DMS53 treated with DMSO at 0.1 percent for 48 hours (cell line): ENCODE measurements at regions not wholly inside any gene's neighbourhood (a gene's known extent, or its start where the extent isn't known, plus 50 kb on each side); places are given as distances from the start of the nearest gene placed in this dataset.

Experiments used
- DNase-seq: peaks from one replicate; lab custom pipeline; 2025; ENCODE audit not compliant: unreplicated experiment; lab: John Stamatoyannopoulos, UW

DNA sequence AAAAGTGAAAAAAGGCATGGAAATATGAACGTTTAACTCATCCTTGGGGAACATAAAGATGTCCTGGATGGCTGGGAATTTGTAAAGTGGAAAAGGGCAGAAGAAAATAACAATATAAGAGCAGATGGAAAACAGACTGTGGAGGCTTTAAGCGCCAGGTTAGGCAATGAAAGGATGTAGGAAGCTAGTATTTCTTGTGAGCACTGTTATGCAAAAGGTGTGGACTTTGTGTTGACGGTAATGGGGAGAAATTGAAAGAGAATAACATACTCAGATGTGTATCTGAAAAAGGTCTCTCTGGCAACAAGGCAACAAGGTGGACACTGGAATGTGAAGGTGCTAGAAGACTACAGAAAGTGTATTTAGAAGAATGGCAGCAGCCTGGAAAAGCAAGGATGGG is 411.8 kb downstream of the PLPP3 start:
- DNase-seq = no peak

DNA sequence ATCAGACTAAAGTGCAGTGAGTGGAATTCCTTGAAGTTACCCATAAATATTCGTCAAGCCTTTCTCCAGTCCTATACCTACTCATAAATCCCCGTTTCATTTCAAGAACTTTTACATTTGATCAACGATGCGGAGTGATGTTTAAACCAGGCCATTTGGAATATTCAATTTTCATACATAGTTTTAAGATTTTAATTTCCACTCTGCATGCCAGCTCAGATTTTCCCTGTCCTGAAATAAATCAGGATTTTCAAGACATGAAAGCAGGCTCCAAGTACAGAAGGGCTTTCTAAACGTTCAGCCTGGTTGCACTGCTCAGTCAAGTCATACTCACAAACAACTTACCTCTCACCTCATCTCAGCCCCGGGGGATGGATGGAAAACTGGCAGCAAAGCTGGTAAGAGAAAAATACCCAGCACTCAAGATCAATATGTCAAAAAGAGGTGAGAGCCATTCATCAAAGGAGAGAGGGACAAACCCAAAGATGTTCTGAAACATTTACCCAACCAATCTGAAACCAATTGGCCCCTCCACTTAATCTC is 418.5 kb downstream of the PLPP3 start:
- DNase-seq = no peak

DNA sequence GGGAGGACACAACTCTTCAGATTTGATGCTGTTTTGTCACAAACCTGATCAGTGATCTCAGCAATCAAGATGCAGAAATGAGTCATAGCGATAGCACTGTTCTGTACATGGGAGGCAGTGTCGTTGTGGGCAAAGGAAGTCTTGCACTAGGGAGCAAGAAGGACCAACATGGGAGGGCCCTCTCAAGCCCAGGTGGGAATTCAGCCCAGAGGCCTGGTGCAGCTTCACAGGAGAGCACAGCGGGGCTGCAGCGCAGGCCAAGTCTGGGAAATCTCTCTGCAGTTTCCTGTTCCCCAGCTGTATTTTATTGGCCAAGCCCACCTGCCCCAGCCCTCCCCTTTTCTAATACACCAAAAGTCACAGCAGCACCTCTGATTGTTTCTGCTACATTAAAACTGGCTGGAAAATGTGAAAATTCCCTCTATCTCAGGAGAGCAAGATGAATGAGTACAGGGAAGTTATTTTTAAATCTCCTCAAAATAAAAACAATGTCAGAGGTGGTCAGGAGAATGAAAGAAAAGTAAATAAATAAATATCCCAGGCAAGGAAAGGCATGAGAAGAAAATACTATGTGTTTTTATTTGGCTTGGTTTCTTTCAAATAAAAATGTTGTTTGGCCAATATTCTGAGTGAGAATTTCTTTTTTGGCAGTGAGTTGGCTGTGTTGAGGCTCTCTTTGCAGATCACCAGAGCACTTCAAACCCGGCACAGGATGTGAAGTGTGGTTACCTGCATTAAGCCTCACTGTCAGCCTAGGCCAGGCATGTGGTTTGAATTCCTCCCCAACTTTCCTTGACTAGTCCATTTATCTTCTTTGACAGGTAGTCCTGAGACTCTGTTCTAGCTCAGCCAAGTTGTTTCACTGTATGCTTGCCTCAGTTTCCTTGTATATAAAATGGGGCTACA is 422.1 kb downstream of the PLPP3 start:
- no peak for DNase-seq

DNA sequence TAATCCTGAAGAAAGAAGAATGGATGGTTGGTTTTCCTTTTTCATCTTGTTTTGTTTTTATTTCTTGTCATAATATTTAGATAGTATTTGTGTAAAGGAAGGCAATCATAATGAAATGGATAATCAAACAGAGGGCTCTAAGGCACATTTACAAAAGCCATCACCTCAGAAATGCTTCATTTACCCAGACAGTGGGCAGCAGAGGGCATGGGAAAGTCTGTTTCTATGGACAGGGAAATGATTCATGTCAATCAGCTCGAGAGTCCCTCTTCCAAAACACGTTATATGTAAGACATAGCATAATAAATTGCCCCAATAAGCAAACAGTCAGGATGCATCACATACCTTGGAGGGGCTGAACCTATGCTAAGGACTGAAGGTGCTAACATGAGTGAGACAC is 426.1 kb downstream of the PLPP3 start:
- no peak for DNase-seq

DNA sequence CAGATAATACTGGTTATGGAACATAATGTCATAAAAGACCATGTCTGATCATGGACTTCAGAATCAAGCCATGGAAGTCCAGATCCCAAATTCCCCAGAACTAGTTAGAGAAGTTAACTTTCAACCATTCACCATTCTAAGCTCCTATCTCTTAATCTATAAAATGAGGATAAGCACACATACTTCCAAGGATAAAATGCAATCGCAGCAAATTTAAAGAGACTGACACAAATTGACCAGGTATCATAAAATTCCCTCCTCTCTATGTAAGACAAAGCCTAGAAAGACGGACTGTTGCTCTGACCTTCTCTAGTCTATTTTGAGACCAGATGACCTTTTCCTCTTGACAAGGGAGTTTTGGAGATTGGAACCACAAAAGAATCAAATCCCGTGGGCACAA is 426.7 kb downstream of the PLPP3 start:
- no peak for DNase-seq

DNA sequence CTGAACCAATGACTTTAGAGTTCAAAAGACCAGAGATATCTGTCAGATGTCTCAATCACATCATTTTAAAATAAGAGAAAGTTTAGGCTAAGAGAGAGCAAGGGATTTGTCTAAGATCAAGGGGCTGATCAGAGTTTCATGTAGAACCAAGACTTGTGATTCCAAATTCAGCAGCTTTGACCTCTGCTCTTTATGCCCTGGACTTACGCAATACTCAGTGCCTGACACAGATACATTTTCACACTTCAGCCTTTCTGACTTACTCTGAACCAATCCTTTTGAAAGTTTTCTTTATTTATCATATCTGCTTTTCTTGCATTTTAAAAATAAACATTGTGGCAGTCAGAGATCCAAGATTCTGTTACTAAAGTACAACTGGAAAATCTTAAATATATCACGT is 428.0 kb downstream of the PLPP3 start:
- no peak for DNase-seq

DNA sequence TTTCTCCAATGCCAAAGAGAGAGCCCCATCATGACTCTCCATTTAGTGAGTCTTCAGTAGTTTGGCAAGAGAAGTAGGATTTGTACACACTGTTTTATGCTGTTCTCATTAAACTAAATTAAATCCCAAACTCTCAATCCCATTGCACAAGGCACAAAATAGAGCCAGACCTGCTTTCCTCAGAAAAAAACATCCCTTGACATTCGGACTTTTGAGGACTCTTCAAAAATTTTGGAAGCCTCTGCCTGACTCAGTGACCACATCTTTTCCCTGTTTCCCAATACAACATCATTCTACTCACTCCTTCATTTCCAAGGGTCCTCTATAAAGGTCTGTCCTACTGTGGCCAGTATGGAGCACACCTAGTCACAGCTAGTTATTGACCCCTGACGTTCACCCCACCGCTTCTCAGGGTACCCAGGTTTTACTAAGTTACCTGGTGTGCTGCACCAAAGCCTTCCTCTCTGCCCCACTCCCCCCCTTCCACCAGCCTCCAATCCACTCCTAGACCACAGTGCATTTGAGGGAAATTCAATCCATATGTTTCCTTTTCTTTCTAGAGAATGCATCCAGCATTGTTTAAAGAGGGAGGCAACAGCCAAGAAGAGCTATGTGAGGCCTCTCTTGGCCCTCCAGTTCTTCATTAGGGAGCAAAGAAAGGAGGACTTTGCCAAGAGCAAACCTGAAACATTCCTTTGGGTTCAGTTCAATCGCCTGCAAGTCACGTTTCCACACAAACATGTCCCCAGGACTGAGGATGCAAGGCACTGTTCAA is 428.7 kb downstream of the PLPP3 start:
- no peak for DNase-seq

DNA sequence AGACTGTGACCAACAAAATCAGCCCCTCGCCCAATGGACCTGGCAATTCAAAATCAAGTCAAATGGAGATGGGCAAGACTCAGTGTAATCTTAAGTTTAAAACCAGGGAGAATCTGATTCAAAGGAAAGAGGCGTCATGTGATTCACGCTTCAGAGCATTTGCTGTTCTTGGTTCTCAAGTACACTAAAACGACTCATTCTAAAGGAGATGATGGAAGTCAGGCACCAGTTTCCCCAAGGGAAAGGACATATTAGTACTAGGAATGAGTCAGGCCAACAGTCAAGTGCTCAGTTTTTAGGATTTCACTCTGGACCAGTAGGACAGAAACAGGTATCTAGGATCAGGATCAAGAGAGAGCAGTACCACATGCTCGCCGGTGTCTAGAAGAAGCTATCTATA is 429.6 kb downstream of the PLPP3 start:
- DNase-seq = no peak

DNA sequence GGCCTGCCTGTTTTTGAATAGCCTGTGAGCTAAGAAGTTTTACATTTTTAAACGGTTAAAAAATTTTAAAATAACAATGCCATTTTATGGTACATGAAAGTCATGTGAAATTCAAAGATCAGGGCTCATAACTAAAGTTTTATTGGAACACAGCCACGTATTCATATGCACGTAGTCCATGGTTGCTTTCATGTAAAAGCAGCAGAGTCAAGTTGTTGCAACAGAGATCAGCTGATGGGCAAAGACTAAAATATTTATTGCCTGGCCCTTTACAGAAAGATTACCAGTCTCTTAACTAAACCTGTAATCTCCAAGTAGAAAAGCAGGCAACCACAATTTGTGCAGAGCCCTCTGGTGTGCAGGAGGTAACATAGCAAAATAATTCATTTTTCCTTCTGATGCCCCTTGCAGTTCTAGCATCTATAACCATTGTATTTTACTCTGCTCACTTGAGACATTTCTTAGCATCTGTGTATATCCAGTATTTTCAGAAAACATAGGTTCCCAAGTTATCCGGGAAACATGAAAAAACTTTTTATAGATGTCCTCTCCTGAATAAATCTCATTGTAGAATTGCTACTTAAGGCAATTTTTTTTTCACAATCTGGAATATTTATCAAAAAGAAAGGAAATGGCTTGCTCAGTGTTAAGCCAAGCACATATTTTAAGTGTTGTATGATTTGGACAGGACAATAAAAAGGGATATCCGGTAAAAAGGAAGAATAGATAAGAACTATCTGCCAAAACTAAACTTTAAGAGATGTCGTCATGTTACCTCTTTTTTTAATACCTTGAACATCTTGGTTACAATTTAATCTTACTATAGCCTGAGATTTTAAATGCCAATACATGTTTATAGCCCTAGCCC is 430.8 kb downstream of the PLPP3 start:
- DNase-seq = no peak

DNA sequence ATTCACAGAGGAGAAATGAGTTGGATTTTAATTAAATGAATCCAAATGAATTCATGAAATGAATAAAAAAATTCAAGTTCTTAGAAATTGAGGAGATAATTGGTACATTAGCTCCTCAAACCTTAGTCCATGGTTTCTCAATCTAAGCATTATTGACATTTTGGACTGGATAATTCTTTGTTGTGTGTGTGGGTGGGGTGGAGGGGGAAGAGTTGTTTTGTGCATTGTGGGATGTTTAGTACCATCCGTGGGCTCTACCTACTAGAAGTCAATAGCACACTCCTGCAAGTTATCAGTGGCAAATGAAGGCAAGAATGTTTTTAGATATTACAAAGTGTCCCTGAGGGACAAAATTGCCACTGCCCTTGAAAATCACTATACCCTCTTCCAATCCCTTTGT is 431.9 kb downstream of the PLPP3 start:
- no peak for DNase-seq

DNA sequence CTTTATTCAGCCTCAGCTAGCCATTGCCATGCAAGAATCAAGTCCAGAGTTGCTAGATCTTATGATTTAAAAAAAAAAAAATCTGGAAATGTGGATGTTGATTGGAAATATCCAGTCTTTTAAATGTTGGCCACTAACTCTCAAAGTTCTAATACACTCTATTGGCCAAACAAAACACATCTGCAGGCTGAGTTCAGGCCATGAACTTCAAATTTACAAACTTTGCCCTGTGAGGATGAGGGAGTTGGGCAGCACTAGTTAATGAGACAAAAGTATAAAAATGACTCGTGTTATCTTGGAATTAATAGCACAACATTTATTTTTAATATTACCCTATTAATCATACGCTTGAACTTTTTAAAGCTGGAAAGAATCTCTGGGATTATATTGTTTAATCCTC is 432.3 kb downstream of the PLPP3 start:
- no peak for DNase-seq

DNA sequence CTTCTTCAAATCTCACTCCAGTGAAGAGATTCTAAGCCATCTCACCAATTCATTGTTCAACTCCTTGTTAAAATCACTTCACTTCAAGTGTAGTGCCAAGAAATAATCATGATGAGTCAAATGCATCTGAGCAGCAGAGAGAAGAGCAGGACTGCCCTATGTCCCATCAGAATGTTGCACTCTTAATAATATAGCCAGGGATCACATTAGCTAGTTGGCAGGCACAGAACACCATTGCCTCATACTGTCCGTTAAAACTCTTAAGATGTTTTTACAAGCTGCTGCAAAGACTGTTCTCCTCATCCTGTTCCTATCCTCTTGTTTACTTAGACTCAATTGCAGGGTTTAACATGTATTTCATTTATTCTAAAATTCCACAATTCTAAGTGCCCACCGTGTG is 432.9 kb downstream of the PLPP3 start:
- DNase-seq = no peak

DNA sequence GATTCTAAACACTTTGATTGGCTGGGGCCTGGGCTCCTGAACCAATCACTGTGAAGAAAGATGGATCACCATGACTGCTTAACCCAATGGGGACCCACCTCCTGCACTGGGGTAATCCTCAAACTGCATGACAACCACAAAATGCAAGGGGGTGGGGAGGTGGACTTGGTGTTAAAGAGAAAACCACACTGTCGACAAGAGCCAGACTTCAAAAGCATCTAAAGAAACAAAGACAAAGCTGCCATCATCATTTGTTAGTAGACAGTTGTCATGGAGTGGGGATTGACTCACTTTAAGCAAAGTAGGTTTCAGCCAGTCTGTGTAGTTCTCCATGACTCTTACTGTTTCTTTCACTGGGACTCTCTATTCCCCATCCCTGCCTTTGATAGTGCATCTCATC is 433.8 kb downstream of the PLPP3 start:
- no peak for DNase-seq

DNA sequence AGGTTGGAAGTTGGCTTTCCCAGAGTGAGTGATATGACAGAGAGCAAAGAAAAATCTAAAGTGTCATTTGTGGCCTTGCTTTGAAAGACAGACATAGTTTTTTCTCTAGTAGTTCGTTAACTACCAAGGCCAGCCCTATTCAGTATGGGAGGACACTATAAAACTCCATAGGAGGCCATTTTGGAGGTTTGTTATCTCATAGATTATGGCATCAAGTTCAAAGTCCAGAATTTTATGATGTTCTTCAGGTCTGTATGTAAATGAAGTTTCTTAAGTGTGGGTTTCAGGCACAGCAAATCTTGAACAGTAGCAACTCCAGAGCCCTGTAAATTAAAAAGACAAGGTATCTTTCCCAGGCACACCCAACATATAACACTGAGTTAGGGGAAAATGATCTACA is 437.1 kb downstream of the PLPP3 start:
- DNase-seq = no peak

DNA sequence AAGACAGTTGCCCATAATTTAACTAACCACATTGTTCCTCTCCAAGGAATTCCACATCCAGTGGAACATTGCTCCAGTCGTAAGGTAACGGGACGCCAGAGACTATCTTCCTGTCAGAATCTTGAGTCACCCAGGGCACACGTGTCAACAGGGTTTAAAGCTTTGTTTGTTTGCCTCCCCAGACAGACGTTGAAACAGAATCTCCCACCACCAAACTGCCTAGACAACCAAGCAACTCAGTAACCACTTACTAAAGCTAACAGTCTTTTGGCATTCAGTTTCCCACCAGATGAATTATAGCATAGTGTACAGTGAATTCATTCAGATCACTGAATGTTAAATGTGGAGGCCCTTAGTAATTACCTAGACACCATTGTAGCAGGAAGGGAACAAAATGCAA is 439.5 kb downstream of the PLPP3 start:
- no peak for DNase-seq

DNA sequence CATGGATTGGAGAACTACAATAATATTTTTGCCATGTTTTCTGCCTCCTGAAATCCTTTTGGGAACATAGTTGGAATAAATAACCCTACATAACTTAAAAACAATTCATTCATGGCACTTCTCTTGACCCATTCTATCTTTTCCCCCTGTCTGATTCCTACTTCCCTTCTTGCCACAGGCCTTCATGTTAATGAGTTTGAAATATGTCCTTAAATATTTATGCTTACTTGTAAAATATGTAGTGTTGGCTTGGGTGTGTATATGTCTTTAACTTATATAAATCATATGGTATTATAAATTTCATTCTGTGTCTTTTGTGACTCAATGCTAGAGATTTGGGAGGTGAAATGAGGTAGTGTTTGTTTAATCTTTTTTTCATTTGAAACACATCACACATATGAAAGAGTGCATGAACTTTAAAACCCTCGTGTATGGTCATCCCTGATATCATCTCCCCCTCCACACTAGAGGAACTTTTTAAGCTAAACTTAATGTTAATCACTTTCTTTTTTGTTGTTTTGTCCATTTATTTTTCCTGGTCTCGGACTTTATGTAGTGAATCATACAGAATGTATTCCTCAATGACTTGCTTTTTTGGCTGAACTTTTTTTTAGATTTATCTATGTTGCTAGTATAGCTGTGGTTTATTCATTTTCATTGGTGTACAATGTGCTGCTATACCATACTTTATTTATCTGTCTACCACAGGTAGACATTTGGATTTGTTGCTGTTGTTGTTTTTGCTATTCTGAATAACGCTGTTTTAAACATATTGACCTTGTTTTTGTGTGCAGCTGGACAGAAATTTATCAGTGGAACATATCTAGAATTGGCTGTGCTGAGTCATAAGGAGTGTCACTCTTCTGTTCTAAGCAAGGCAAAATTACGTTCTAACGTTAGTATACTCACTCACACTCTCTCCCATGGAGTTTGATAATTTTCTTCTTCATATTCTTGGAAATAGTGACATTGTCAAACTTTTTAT is 441.6 kb downstream of the PLPP3 start:
- no peak for DNase-seq

DNA sequence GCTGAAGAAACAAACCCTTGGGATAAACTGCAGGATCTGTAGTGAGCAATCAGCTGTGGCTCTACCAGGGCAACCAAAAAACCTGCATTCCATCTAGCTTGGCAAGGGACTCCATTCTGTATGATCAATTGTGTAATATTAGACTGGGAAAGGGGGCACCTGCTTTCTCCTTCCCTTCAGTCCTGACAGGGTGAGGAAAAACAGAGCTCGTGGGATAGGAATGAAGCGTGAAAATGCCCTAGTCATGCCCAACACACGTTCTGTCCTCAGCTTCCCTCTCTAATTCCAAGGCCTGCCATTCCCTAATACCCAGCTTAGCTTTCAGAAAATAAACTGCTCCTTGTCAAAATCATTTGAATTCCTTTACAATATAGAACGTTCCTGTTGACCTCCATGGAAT is 442.3 kb downstream of the PLPP3 start:
- no peak for DNase-seq

DNA sequence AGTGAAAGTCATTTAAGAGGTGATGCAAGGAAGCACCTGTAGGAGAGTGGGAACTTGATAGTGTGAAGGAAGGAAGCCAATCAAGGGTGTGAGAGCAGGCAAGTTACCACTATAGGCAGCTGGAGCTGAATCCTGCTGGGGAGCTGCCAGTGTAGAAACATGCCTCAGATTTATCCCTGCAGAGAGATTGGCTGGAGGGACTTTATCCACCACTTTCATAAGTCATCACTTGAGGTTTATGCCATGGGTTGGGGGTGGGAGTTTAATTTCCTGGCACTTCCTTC is 443.6 kb downstream of the PLPP3 start:
- no peak for DNase-seq

DNA sequence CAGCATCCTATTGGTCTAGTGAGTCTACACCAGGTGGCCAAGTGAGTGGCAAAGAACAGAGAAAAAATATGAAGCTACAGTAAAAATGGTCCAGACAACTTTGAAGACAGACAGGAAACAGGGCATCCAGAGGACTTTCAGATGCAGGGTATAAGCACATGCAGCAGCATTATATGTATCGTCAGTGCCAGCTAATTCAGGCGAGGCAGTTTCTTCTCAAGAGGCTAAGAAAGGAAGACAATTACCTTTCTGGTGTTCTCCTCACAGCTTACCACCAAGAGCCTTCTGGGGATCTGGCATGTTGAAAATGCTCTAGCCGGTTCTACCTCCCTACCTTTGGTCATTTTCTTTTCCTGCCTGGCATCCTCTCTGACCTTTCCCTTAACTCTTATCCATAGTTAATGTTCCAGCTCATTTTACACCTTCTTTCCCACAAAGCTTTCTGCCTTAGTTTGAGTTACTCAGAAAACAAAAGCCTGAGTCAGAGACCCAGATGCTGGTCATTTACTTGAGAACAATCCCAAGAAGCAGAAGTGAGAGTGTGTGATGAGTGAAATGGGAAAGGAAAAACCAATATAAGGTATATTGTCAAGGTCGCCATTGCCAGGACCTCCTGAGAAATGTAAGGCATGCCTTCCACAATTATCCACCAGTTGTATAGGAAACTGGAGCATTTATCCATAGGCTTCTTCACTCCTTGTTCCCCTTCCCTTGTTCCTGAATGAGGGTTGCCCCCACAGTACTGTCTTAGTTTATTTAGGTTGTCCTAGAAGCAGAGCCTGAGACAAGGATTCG is 444.1 kb downstream of the PLPP3 start:
- DNase-seq = no peak
